Endothelial cell of umbilical vein (primary cell): ENCODE measurements at regions not wholly inside any gene's neighbourhood (a gene's known extent, or its start where the extent isn't known, plus 50 kb on each side); places are given as distances from the start of the nearest gene placed in this dataset.
"Not testable (repeated sequence)": the region's sequence is repeated elsewhere in the genome, so short reads cannot be mapped to it uniquely, and the experiment has no call there.

Source experiments
- CTCF ChIP-seq, 2 donors: IDR thresholded peaks; 1 replicate in 1 of 2; 2 replicates in 1 of 2; pipeline ENCODE4 v1.5.1; 2011; ENCODE audit warnings: low read length in 2 of 2, mild to moderate bottlenecking in 2 of 2, moderate library complexity in 2 of 2, control low read depth in 1 of 2, inconsistent platforms in 1 of 2, low read depth in 1 of 2; ENCODE audit not compliant: insufficient read depth in 1 of 2; ENCODE audit errors: extremely low read depth in 1 of 2
- EZH2 ChIP-seq: IDR thresholded peaks from 2 replicates; pipeline ENCODE4 v1.6.1; 2012; ENCODE audit warnings: borderline replicate concordance, low read depth, mild to moderate bottlenecking, moderate library complexity, low read length, inconsistent platforms; ENCODE audit not compliant: severe bottlenecking
- POLR2A ChIP-seq: IDR thresholded peaks from 2 replicates; pipeline ENCODE4 v1.6.1; 2012; ENCODE audit warnings: low read depth, mild to moderate bottlenecking, control low read depth, low read length

- TF ChIP-seq CTCF (IDR thresholded peaks at IDR 0.05; ENCODE audit: extremely low read depth in 1 of 2, insufficient read depth in 1 of 2, low read depth in 1 of 2, low read length in 2 of 2); POLR2A; EZH2: not testable (repeated sequence)
Measured at GRCh38 chr4:49119345-49119744, 133.3 kb downstream of the CWH43 start.
